Gastrocnemius medialis (tissue), 4 donors: ENCODE measurements at regions not wholly inside any gene's neighbourhood (a gene's known extent, or its start where the extent isn't known, plus 50 kb on each side); places are given as distances from the start of the nearest gene placed in this dataset.

ENCODE experiments used
- POLR2A ChIP-seq, 2 donors: fragments of 450-650 bp; IDR thresholded peaks; one replicate each; pipeline ENCODE4 v1.6.1; 2017; ENCODE audit warnings: antibody characterized with exemption in 2 of 2, mild to moderate bottlenecking in 2 of 2, moderate library complexity in 2 of 2
- TF ChIP-seq, protein P1 (sequence below), 5 experiments: fragments of 450-650 bp in 3 of 5; fragments of 200-600 bp in 2 of 5; sonication (generic) in 2 of 5; IDR thresholded peaks in 4 of 5; conservative IDR thresholded peaks in 1 of 5; 1 replicate in 4 of 5; 2 replicates in 1 of 5; pipeline ENCODE4 v1.5.1; 2016 to 2019; ENCODE audit warnings: antibody characterized with exemption in 5 of 5, mild to moderate bottlenecking in 3 of 5, moderate library complexity in 3 of 5

GRCh38 chr2:58629545-58630119, 388.5 kb upstream of the FANCL start:
- TF ChIP-seq, protein P1, sequence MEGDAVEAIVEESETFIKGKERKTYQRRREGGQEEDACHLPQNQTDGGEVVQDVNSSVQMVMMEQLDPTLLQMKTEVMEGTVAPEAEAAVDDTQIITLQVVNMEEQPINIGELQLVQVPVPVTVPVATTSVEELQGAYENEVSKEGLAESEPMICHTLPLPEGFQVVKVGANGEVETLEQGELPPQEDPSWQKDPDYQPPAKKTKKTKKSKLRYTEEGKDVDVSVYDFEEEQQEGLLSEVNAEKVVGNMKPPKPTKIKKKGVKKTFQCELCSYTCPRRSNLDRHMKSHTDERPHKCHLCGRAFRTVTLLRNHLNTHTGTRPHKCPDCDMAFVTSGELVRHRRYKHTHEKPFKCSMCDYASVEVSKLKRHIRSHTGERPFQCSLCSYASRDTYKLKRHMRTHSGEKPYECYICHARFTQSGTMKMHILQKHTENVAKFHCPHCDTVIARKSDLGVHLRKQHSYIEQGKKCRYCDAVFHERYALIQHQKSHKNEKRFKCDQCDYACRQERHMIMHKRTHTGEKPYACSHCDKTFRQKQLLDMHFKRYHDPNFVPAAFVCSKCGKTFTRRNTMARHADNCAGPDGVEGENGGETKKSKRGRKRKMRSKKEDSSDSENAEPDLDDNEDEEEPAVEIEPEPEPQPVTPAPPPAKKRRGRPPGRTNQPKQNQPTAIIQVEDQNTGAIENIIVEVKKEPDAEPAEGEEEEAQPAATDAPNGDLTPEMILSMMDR (IDR thresholded peaks at IDR 0.05 in 4 of 5, conservative IDR thresholded peaks at IDR 0.05 in 1 of 5) = no peak
- TF ChIP-seq POLR2A (IDR thresholded peaks at IDR 0.05) = no peak
